DOHH2 (cell line): ENCODE measurements at regions not wholly inside any gene's neighbourhood (a gene's known extent, or its start where the extent isn't known, plus 50 kb on each side); places are given as distances from the start of the nearest gene placed in this dataset.

Experiments used
- CTCF ChIP-seq: fragments of 200-600 bp; sonication (generic); IDR thresholded peaks from one replicate; pipeline ENCODE4 v1.5.1; 2014; ENCODE audit warnings: antibody characterized with exemption, mild to moderate bottlenecking, low read depth, low read length; ENCODE audit not compliant: poor library complexity, severe bottlenecking
- EZH2phosphoT487 ChIP-seq: fragments of 200-600 bp; sonication (generic); IDR thresholded peaks from 2 replicates; pipeline ENCODE4 v1.6.1; 2017; ENCODE audit warnings: borderline replicate concordance, mild to moderate bottlenecking, antibody characterized with exemption, low read length, moderate library complexity, mixed read lengths

DNA sequence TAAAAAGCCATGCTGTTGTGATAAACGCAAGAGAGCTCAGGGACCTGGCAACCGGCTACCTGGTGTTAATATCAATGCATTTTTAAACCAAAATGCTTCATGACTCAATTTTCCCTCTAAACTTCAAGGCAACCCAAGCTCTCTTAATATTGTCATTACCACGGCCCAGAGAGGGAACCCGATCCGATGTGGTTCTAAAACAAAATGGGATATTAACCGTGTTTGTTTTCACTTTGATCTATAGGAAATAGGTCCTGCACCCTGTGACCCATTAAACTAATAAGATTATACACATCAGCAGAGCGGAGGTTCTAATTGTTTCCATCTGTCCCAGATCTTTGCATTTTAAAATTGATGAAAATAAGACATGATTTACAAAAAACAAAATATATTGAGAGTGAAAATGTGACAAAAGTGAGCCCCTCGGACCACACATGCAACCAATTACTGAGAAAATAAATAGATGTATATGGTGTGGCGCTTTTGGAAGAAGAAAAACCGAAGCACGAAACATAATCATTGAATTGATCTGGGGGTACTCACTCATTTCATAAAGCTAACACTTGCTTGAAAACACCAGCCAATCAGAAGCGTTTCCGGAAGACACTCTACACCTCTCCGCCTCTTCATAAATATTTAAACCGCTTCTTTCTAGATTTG lies 290.3 kb upstream of the NFE2L3 start:
- TF ChIP-seq CTCF, result no peak
- no peak for TF ChIP-seq EZH2phosphoT487
